Astrocyte (in vitro differentiated cells and primary cell): ENCODE measurements at regions not wholly inside any gene's neighbourhood (a gene's known extent, or its start where the extent isn't known, plus 50 kb on each side); places are given as distances from the start of the nearest gene placed in this dataset.

Source experiments
- EZH2 ChIP-seq: IDR thresholded peaks from 2 replicates; pipeline ENCODE4 v1.6.1; 2012; ENCODE audit warnings: mild to moderate bottlenecking, low read length, inconsistent platforms; ENCODE audit not compliant: insufficient read depth
- TF ChIP-seq, protein P1 (sequence below): IDR thresholded peaks from 2 replicates; pipeline ENCODE4 v1.5.1; 2011; ENCODE audit warnings: low read depth, mild to moderate bottlenecking, inconsistent platforms, low read length, moderate library complexity; ENCODE audit not compliant: insufficient read depth

DNA sequence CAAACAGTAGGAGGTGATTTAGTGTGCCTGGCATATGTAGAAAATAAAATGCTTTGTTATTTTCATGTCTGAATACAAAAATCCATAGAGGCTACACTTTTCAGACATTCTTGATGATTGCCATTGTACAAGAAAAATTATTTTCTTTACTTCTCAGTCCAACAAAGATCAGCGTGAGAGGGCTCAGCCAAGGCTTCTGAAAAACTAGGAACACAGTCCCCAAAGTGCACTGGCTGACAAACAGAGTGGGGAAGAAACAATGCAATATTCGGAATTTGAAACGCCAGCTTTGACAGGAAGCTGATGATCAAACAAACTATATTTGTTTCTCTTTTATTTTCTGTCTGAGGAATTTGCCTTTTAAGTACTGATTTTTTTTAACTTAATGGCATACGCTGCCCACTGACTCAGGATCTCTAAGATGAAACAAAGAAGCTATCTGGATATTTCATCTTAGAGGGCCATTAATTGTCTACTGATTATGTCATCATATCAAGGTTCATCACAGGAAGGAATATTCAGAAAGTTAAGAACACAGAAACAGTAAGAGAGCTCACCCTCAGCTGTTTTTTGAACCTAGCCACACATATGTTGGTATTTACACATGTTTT, 197.0 kb upstream of the INHBA start:
- no peak for TF ChIP-seq EZH2
- TF ChIP-seq, protein P1, sequence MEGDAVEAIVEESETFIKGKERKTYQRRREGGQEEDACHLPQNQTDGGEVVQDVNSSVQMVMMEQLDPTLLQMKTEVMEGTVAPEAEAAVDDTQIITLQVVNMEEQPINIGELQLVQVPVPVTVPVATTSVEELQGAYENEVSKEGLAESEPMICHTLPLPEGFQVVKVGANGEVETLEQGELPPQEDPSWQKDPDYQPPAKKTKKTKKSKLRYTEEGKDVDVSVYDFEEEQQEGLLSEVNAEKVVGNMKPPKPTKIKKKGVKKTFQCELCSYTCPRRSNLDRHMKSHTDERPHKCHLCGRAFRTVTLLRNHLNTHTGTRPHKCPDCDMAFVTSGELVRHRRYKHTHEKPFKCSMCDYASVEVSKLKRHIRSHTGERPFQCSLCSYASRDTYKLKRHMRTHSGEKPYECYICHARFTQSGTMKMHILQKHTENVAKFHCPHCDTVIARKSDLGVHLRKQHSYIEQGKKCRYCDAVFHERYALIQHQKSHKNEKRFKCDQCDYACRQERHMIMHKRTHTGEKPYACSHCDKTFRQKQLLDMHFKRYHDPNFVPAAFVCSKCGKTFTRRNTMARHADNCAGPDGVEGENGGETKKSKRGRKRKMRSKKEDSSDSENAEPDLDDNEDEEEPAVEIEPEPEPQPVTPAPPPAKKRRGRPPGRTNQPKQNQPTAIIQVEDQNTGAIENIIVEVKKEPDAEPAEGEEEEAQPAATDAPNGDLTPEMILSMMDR: no peak
